Thoracic aorta (tissue), 2 donors: ENCODE measurements at regions not wholly inside any gene's neighbourhood (a gene's known extent, or its start where the extent isn't known, plus 50 kb on each side); places are given as distances from the start of the nearest gene placed in this dataset.

Experiments
- ATAC-seq: fragments of 150-250 bp; one replicate; pipeline ENCODE4 v1.8.0; 2017; ENCODE audit warnings: low read depth; ENCODE audit not compliant: insufficient number of reproducible peaks, low FRiP score
- DNase-seq: peaks from one replicate; pipeline ENCODE4 v3.0.0-alpha.2; 2020; ENCODE audit warnings: low spot score
- H3K27ac ChIP-seq, 2 donors: fragments of 200-600 bp; sonication (generic); 1 replicate in 1 of 2; 2 replicates in 1 of 2; pipeline ENCODE4 v1.5.1; 2016; ENCODE audit warnings: mild to moderate bottlenecking in 2 of 2, moderate library complexity in 2 of 2
- H3K27me3 ChIP-seq: fragments of 200-600 bp; sonication (generic); replicated peaks from 2 replicates; pipeline ENCODE4 v1.6.0; 2016; ENCODE audit warnings: mild to moderate bottlenecking; ENCODE audit not compliant: insufficient read depth
- H3K36me3 ChIP-seq: fragments of 200-600 bp; sonication (generic); one replicate; pipeline ENCODE4 v1.5.1; 2016
- H3K4me1 ChIP-seq, 2 donors: fragments of 200-600 bp; sonication (generic); 1 replicate in 1 of 2; 2 replicates in 1 of 2; pipeline versions ENCODE4 v1.5.1 to v1.6.0; 2016; ENCODE audit warnings: low read depth in 2 of 2, mild to moderate bottlenecking in 1 of 2; ENCODE audit not compliant: control insufficient read depth in 1 of 2
- H3K4me3 ChIP-seq: fragments of 200-600 bp; sonication (generic); 2 replicates; pipeline ENCODE4 v1.5.1; 2016; ENCODE audit warnings: mild to moderate bottlenecking
- H3K9me3 ChIP-seq: fragments of 200-600 bp; sonication (generic); 2 replicates; pipeline ENCODE4 v1.5.1; 2016
- CTCF ChIP-seq: fragments of 200-600 bp; sonication (generic); IDR thresholded peaks from one replicate; pipeline ENCODE4 v1.5.1; 2019; ENCODE audit warnings: antibody characterized with exemption

DNA sequence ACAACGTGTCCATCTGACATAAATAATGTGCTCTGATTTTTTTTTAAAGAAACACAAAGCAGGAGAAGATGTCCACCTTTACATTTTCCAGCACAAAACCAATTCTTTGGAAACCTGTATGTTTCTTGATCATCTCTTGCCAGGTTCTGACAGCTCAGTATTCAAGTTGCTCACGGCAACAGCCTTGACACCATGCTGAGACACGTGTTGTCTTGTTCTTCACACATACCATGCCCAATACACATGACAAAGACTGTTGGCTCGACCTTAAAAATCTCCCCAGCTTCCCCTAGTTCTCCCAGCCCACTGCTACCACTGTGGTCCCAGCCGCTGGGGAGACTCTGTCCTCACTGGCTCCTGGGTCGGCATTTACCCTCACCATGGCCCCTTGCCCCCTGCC is 518.9 kb downstream of the PREX1 start:
- DNase-seq (no peak), ATAC-seq (no peak)
- H3K36me3 ChIP-seq, result no peaks in the 10 kb centered on the region
- H3K4me1 ChIP-seq, result no peaks in the 10 kb centered on the region
- no peak overlapping the region for H3K27ac ChIP-seq
- no peak overlapping the region for H3K4me3 ChIP-seq
- H3K27me3 ChIP-seq, result no peaks in the 10 kb centered on the region
- H3K9me3 ChIP-seq, result no peaks in the 10 kb centered on the region
- TF ChIP-seq CTCF, result no peak

DNA sequence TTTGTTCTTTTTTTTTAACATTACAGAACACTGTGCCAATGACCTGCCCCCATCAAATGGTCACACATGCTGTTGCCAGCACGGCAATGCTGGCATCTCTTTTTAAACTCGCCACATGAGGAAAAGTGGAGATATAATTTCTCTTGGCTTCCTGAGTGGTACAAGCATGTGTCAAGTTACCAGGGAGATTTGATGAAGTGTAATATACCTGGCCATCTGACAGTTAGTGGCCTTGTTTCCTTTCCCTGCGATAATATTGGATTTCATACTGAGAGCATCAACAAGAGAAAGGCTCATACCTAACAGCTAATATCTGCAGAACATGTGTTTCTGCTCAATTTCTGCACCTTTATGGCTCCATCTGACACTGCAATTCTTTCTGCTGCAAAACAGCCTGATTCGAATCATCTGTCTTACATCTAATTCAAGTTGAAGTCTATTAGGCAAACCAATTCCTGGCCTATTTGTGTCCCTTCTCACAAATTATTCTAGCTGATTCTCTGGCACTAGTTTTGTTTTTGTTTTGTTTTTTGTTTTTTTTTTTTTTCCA is 519.5 kb downstream of the PREX1 start:
- H3K4me3 ChIP-seq, result no peak overlapping the region
- no peaks in the 10 kb centered on the region for H3K36me3 ChIP-seq
- no peaks in the 10 kb centered on the region for H3K4me1 ChIP-seq
- ATAC-seq (no peak), DNase-seq (no peak)
- TF ChIP-seq CTCF, result no peak
- no peak overlapping the region for H3K27ac ChIP-seq
- no peaks in the 10 kb centered on the region for H3K9me3 ChIP-seq
- no peaks in the 10 kb centered on the region for H3K27me3 ChIP-seq

GRCh38 chr20:48307277-48307676 is 520.5 kb downstream of the PREX1 start:
- Histone ChIP-seq H3K27ac (no peak overlapping the region), H3K9me3 (no peaks in the 10 kb centered on the region), H3K36me3 (no peaks in the 10 kb centered on the region), H3K27me3 (no peaks in the 10 kb centered on the region), H3K4me1 (no peaks in the 10 kb centered on the region), H3K4me3 (no peak overlapping the region)
- DNase-seq (no peak), ATAC-seq (no peak)
- TF ChIP-seq CTCF, result no peak

DNA sequence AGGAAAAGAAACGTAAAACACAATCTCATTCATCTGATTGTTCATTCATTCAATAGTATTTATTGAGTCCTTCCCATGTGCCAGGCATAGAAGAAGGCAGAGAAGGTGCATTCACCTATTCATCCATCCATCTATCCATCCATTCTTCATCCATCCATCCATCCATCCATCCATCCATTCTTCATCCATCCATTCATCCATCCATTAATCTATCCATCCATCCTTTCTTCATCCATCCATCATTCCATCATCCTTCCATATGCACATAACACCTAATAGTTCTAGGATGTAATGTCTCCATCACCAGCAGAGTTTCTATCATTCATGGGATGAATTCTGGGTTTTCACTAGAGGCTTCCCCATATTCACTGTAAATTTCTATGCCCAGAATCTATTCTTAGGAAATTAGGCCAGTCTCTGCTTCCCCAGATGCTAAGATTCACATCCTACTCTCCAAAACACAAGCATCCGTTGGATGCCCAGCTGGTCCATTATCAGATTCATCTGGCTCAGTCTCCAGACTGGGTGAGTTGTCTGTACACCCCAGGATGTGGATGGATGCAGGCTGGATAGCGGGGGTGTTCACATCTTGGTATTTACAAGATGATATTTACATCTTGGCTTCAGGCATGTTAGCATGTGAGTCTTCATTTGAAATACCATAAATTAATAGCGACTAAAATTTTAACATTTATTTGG is 517.7 kb upstream of the SULF2 start:
- Histone ChIP-seq H3K4me3 (no peak overlapping the region), H3K36me3 (no peaks in the 10 kb centered on the region), H3K27ac (no peak overlapping the region), H3K27me3 (no peaks in the 10 kb centered on the region), H3K4me1 (peaks cover 7 to 14% of the 10 kb centered on the region in 2 donors), H3K9me3 (no peaks in the 10 kb centered on the region)
- ATAC-seq, result no peak
- TF ChIP-seq CTCF, result no peak
- DNase-seq, result no peak

DNA sequence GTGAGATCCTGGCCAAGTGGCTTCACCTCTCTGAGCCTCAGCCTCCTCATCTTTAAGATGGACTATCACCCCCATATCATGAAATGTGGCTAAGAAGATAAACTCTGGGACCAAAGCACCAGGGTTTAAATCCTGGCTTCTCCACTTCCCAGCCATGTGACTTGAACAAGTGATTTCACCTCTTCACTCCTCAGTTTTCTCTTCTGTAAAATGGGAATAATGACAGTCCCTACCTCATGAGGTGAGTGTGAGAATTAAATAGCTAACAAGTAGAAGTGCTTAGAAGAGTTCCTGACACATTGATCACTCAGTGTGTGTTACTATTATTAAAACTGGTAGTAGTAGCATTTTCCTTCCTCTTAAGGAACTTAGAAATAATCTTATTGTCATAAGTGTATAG is 516.9 kb upstream of the SULF2 start:
- no peaks in the 10 kb centered on the region for H3K36me3 ChIP-seq
- H3K9me3 ChIP-seq, result no peaks in the 10 kb centered on the region
- peaks cover 7 to 14% of the 10 kb centered on the region in 2 donors for H3K4me1 ChIP-seq
- H3K27ac ChIP-seq, result no peak overlapping the region
- ATAC-seq (no peak), DNase-seq (no peak)
- H3K4me3 ChIP-seq, result no peak overlapping the region
- no peaks in the 10 kb centered on the region for H3K27me3 ChIP-seq
- no peak for TF ChIP-seq CTCF
